ENCODE measurements at regions not wholly inside any gene's neighbourhood (a gene's known extent, or its start where the extent isn't known, plus 50 kb on each side); places are given as distances from the start of the nearest gene placed in this dataset.

- TF ChIP-seq CTCF (IDR thresholded peaks at IDR 0.05; ENCODE audit: low read length) (no peak), EZH2 (optimal IDR thresholded peaks at IDR 0.05; ENCODE audit: low read depth, low read length) (no peak)
Observed at GRCh38 chr18:1036926-1037325, 132.3 kb downstream of the ADCYAP1 start.
